Pancreas (tissue), 10 donors: ENCODE measurements at regions not wholly inside any gene's neighbourhood (a gene's known extent, or its start where the extent isn't known, plus 50 kb on each side); places are given as distances from the start of the nearest gene placed in this dataset.

Experiments
- ATAC-seq, 4 donors: fragments of 200-7000 bp; cut with Tn5 transposase; one replicate each; pipeline versions ENCODE4 v1.8.0 to v1.9.1; 2020; ENCODE audit warnings: mild to moderate bottlenecking in 4 of 4, moderate library complexity in 4 of 4
- DNase-seq, 6 donors: peaks; one replicate each; pipeline ENCODE4 v3.0.0-alpha.2; 2020
- FAIRE-seq: peaks from 2 replicates; lab custom pipeline; 2012; peaks lifted over from hg19 to GRCh38; lab: Jason Lieb, UNC
- H3K27ac ChIP-seq, 4 donors: fragments of 200-600 bp; sonication (generic); 1 replicate in 3 of 4; 2 replicates in 1 of 4; pipeline versions ENCODE4 v1.5.0 to v1.8.0; 2020
- H3K27me3 ChIP-seq, 4 donors: fragments of 200-600 bp; one replicate each; pipeline ENCODE4 v1.8.0; 2021
- H3K36me3 ChIP-seq, 3 donors: fragments of 200-600 bp; sonication (generic) in 1 of 3; one replicate each; pipeline versions ENCODE4 v1.5.0 to v1.8.0; 2020 to 2021
- H3K4me1 ChIP-seq, 3 donors: fragments of 200-600 bp; one replicate each; pipeline ENCODE4 v1.8.0; 2021
- H3K4me3 ChIP-seq, 4 donors: fragments of 200-600 bp; sonication (generic) in 2 of 4; one replicate each; pipeline versions ENCODE4 v1.5.0 to v1.8.0; 2020 to 2021
- H3K9me3 ChIP-seq, 4 donors: fragments of 200-600 bp; one replicate each; pipeline ENCODE4 v1.8.0; 2021
- WGBS, 2 donors: extraction: QIAGEN DNeasy Blood & Tissue Kit; methylation state at CpG; one replicate each; pipeline ENCODE4 v1.1.7; 2013; 5-methylcytosine and 5-hydroxymethylcytosine counted together
- intact Hi-C, 3 donors: fragments of 100-400 bp; cut with DNase I; formaldehyde crosslinking; loops; one replicate each; pipeline versions ENCODE4 v1.11.1 to v1.14.2; 2022
- TF ChIP-seq, protein P1 (sequence below), 4 donors: fragments of 200-600 bp; sonication (generic) in 3 of 4; IDR thresholded peaks; one replicate each; pipeline versions ENCODE4 v1.5.0 to v1.8.0; 2021; ENCODE audit warnings: antibody characterized with exemption in 4 of 4
- donor health status: healthy with polysubstance abuse.
- donor health status: DM: no; HTN: no; CAD: no; lungs with moderate emphysema.
- donor health status: DM: no; HTN: no; CAD: no.
- donor health status: control.
- donor health status: control.
- donor health status: Bipolar disorder and iron deficiency.
- donor health status: DM: yes; HTN: yes; CAD: no.
- donor health status: DM: no; HTN: no; CAD: no.
- donor health status: DM: no; HTN: no; CAD: no.
- donor health status: DM: yes; HTN: yes; CAD: no.

DNA sequence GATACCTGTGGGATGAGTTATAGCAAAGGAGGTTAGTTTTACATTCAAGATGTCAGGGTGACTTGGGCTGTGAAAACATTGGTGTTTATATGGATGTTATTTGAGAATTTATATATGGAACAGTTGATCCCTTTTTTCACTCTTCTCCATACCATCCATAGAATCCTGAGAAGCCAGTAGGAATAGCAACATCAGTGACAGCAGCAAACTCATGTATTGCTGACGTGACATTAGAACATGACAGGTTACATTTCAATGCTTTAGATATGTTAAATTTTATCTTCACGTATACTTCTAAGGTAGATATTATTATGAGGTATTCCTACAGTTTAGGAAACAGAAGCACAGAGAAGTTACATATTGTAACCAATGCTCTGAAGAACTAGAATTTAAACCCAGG is 745.2 kb upstream of the GCFC2 start:
- TF ChIP-seq, protein P1, sequence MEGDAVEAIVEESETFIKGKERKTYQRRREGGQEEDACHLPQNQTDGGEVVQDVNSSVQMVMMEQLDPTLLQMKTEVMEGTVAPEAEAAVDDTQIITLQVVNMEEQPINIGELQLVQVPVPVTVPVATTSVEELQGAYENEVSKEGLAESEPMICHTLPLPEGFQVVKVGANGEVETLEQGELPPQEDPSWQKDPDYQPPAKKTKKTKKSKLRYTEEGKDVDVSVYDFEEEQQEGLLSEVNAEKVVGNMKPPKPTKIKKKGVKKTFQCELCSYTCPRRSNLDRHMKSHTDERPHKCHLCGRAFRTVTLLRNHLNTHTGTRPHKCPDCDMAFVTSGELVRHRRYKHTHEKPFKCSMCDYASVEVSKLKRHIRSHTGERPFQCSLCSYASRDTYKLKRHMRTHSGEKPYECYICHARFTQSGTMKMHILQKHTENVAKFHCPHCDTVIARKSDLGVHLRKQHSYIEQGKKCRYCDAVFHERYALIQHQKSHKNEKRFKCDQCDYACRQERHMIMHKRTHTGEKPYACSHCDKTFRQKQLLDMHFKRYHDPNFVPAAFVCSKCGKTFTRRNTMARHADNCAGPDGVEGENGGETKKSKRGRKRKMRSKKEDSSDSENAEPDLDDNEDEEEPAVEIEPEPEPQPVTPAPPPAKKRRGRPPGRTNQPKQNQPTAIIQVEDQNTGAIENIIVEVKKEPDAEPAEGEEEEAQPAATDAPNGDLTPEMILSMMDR (IDR thresholded peaks at IDR 0.05) = no peak
- H3K27ac ChIP-seq = no peak overlapping the region
- 47 to 60% methylated on average over 2 of the region's 2 CpGs for WGBS, 2 donors
- H3K4me1 ChIP-seq = no peaks in the 10 kb centered on the region
- H3K4me3 ChIP-seq = no peak overlapping the region
- no peak for FAIRE-seq
- no peak for ATAC-seq
- no peaks in the 10 kb centered on the region for H3K9me3 ChIP-seq
- no peak for DNase-seq
- no peaks in the 10 kb centered on the region for H3K27me3 ChIP-seq
- H3K36me3 ChIP-seq = no peaks in the 10 kb centered on the region
- intact Hi-C loops = no loop called here

DNA sequence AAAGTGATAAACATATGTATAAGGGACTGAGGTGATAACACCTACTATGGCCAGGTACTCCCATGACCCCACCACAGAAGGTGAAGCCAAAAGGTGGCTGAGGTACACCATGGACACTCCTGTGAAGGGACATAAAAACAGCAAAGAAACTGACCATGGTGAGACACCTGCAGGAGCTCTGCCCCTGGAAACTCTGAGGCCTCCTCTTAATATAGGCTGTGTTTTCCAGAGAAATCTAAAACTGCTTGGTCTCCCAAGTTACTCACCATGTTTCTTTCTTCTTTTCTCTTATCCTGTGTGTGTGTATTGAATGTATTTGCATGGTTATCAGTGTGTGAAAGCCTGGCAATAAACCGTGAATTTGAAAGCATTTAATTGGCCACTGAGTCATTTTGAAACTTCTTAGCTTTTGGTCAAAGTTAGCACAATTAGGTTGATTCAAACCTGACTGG is 739.3 kb upstream of the GCFC2 start:
- Histone ChIP-seq H3K4me1 (no peaks in the 10 kb centered on the region), H3K27ac (no peak overlapping the region), H3K36me3 (no peaks in the 10 kb centered on the region), H3K9me3 (no peaks in the 10 kb centered on the region), H3K4me3 (no peak overlapping the region), H3K27me3 (no peaks in the 10 kb centered on the region)
- WGBS, 2 donors = 28 to 55% methylated on average over 1 of the region's 1 CpG
- DNase-seq (no peak), FAIRE-seq (no peak), ATAC-seq (no peak)
- TF ChIP-seq, protein P1 (IDR thresholded peaks at IDR 0.05) = no peak
- intact Hi-C loops = no loop called here

DNA sequence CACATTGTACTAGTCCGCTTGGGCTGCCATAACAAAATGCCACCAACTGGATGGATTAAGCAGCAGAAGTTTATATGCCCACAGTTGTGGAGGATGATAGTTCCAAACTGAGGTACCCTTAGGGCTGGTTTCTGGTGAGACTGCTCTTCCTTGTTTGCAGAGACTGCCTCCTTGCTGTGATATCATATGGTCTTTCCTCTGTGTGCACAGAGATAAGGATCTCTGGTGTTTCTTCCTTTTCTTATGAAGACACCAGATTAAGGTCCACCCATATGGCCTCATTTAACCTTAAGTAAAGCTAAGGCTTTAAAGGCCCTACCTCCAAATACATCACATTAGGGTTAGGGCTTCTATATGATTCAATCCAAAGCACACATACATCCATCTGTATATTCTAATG is 738.2 kb upstream of the GCFC2 start:
- Histone ChIP-seq H3K4me1 (no peaks in the 10 kb centered on the region), H3K27ac (no peak overlapping the region), H3K4me3 (no peak overlapping the region), H3K9me3 (peaks cover 0 to 2% (median 0%) of the 10 kb centered on the region in 4 donors), H3K36me3 (no peaks in the 10 kb centered on the region), H3K27me3 (no peaks in the 10 kb centered on the region)
- TF ChIP-seq, protein P1 (IDR thresholded peaks at IDR 0.05) = no peak
- intact Hi-C loops = no loop called here
- ATAC-seq (no peak), FAIRE-seq (no peak), DNase-seq (no peak)
- WGBS, 2 donors = 82 to 98% methylated on average over 1 of the region's 1 CpG

DNA sequence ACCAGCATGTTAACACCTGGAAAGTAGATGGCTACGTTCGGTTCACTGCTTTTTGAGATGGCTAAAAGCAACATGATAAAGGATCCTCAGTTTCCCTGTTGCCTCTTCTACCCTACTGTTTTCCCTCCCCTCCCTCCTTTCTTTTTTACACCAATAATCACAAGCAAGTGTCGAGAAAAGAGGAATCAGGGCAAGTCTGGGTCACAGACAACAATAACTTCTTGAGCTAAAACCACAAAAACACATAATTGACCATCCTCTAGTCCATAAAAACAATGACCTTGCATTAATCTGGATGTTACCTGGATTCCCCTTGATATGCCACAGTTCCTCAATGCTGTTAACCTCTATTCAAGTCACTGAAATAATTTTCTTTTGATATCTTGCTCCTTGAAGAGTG is 736.6 kb upstream of the GCFC2 start:
- no peaks in the 10 kb centered on the region for H3K27me3 ChIP-seq
- no peaks in the 10 kb centered on the region for H3K4me1 ChIP-seq
- H3K4me3 ChIP-seq = no peak overlapping the region
- TF ChIP-seq, protein P1 (IDR thresholded peaks at IDR 0.05) = no peak
- intact Hi-C loops = no loop called here
- ATAC-seq (no peak), FAIRE-seq (no peak), DNase-seq (no peak)
- no peaks in the 10 kb centered on the region for H3K36me3 ChIP-seq
- 54 to 64% methylated on average over 3 of the region's 3 CpGs for WGBS, 2 donors
- no peak overlapping the region for H3K27ac ChIP-seq
- H3K9me3 ChIP-seq = peaks cover 0 to 3% (median 0%) of the 10 kb centered on the region in 4 donors

DNA sequence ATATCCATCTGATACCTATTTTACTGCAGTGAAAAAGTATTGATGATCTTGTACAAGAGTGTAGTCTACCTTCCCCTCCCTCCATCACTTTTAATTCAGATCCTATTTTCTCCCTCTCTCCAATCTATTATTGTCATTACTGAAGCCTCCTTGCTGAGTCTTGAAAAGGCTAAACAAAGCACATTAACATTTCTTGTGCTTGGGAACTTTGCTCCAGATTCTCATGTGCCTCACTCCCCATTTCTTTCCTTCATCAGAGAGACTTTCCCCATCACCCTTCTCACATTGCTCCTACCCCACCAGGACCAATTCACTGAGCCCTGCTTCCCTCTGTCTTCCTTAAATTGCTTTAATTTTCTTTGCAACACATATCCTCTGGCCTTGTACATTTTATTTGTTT is 736.2 kb upstream of the GCFC2 start:
- ATAC-seq = no peak

More for the DNA sequence above, 736.2 kb upstream of the GCFC2 start:
- FAIRE-seq (no peak), DNase-seq (no peak)
- no peaks in the 10 kb centered on the region for H3K36me3 ChIP-seq
- H3K27ac ChIP-seq = no peak overlapping the region
- peaks cover 0 to 3% (median 0%) of the 10 kb centered on the region in 4 donors for H3K9me3 ChIP-seq
- no peaks in the 10 kb centered on the region for H3K27me3 ChIP-seq
- no peaks in the 10 kb centered on the region for H3K4me1 ChIP-seq
- TF ChIP-seq, protein P1 (IDR thresholded peaks at IDR 0.05) = no peak
- intact Hi-C loops = no loop called here
- H3K4me3 ChIP-seq = no peak overlapping the region
